Right lobe of liver (tissue), 6 donors: ENCODE measurements at regions not wholly inside any gene's neighbourhood (a gene's known extent, or its start where the extent isn't known, plus 50 kb on each side); places are given as distances from the start of the nearest gene placed in this dataset.

ENCODE experiments used
- ATAC-seq, 4 donors: fragments of 200-7000 bp; cut with Tn5 transposase; one replicate each; pipeline ENCODE4 v1.9.1; 2020; ENCODE audit warnings: mild to moderate bottlenecking in 4 of 4, moderate library complexity in 4 of 4
- DNase-seq, 3 donors: peaks; one replicate each; pipeline ENCODE4 v3.0.0-alpha.2; 2020
- H3K27ac ChIP-seq, 3 donors: fragments of 200-600 bp; one replicate each; pipeline ENCODE4 v1.8.0; 2022
- H3K27me3 ChIP-seq, 2 donors: fragments of 200-600 bp; one replicate each; pipeline ENCODE4 v1.8.0; 2022
- H3K36me3 ChIP-seq, 4 donors: fragments of 200-600 bp; sonication (generic) in 1 of 4; one replicate each; pipeline versions ENCODE4 v1.5.1 to v1.8.0; 2017 to 2022; ENCODE audit warnings: control low read depth in 1 of 4
- H3K4me1 ChIP-seq, 4 donors: fragments of 200-600 bp; sonication (generic) in 1 of 4; one replicate each; pipeline versions ENCODE4 v1.5.1 to v1.8.0; 2017 to 2022; ENCODE audit warnings: control low read depth in 1 of 4
- H3K4me3 ChIP-seq, 3 donors: fragments of 200-600 bp; one replicate each; pipeline ENCODE4 v1.8.0; 2022
- H3K9me3 ChIP-seq, 4 donors: fragments of 200-600 bp; sonication (generic) in 1 of 4; one replicate each; pipeline versions ENCODE4 v1.5.1 to v1.8.0; 2017 to 2022; ENCODE audit warnings: control low read depth in 1 of 4
- CTCF ChIP-seq, 4 donors: fragments of 200-600 bp in 3 of 4; fragments of 450-650 bp in 1 of 4; IDR thresholded peaks; one replicate each; pipeline versions ENCODE4 v1.5.1 to v1.8.0; 2016 to 2022; ENCODE audit warnings: antibody characterized with exemption in 4 of 4, mild to moderate bottlenecking in 2 of 4
- POLR2A ChIP-seq: fragments of 450-650 bp; IDR thresholded peaks from one replicate; pipeline ENCODE4 v1.6.1; 2017; ENCODE audit warnings: antibody characterized with exemption, mild to moderate bottlenecking
- WGBS: methylation state at CpG from one replicate; pipeline ENCODE4 v1.1.6; 2018; ENCODE audit warnings: low coverage, low lambda C conversion rate; ENCODE audit not compliant: insufficient coverage; ENCODE audit errors: missing lambda C conversion rate; 5-methylcytosine and 5-hydroxymethylcytosine counted together
- intact Hi-C, 2 donors: fragments of 100-400 bp; cut with DNase I; formaldehyde crosslinking; loops; one replicate each; pipeline versions ENCODE4 v1.11.2 to v1.14.1; 2022
- donor health status: DM: no; HTN: yes; CAD: no.
- donor health status: DM: no; HTN: no; CAD: no.
- donor health status: DM: no; HTN: no; CAD: no.
- donor health status: DM: no; HTN: yes; CAD: no.
- donor health status: DM: no; HTN: yes; CAD: no.

GRCh38 chr14:95394297-95395097 lies 74.8 kb upstream of the CLMN start:
- no peak overlapping the region for H3K4me3 ChIP-seq
- H3K27ac ChIP-seq: no peak overlapping the region
- no peaks in the 10 kb centered on the region for H3K27me3 ChIP-seq
- no peak for ATAC-seq
- TF ChIP-seq POLR2A (no peak), CTCF (IDR thresholded peaks at IDR 0.05) (no peak)
- no peaks in the 10 kb centered on the region for H3K9me3 ChIP-seq
- intact Hi-C loops: no loop called here
- H3K36me3 ChIP-seq: no peaks in the 10 kb centered on the region
- no peak for DNase-seq
- peaks cover 0 to 12% (median 3%) of the 10 kb centered on the region in 4 donors for H3K4me1 ChIP-seq
- 73% methylated on average over 3 of the region's 3 CpGs for WGBS

GRCh38 chr14:95392841-95393240 lies 73.1 kb upstream of the CLMN start:
- no peaks in the 10 kb centered on the region for H3K4me1 ChIP-seq

GRCh38 chr14:95391331-95391730 lies 71.6 kb upstream of the CLMN start:
- Histone ChIP-seq H3K4me3 (no peak overlapping the region), H3K27ac (no peak overlapping the region), H3K4me1 (no peaks in the 10 kb centered on the region), H3K27me3 (no peaks in the 10 kb centered on the region), H3K9me3 (no peaks in the 10 kb centered on the region), H3K36me3 (no peaks in the 10 kb centered on the region)
- intact Hi-C loops: no loop called here
- TF ChIP-seq POLR2A (no peak), CTCF (IDR thresholded peaks at IDR 0.05) (no peak)
- ATAC-seq (no peak), DNase-seq (no peak)
- 77% methylated on average over 2 of the region's 2 CpGs for WGBS

More at GRCh38 chr14:95392841-95393240, 73.1 kb upstream of the CLMN start:
- DNase-seq: no peak
- 75% methylated on average over 4 of the region's 5 CpGs for WGBS
- H3K9me3 ChIP-seq: no peaks in the 10 kb centered on the region
- TF ChIP-seq CTCF (IDR thresholded peaks at IDR 0.05) (no peak), POLR2A (no peak)
- H3K27me3 ChIP-seq: no peaks in the 10 kb centered on the region
- no peaks in the 10 kb centered on the region for H3K36me3 ChIP-seq
- ATAC-seq: no peak
- intact Hi-C loops: no loop called here
- H3K27ac ChIP-seq: no peak overlapping the region
- H3K4me3 ChIP-seq: no peak overlapping the region

- WGBS: 83% methylated on average over 7 of the region's 9 CpGs
- DNase-seq (no peak), ATAC-seq (no peak)
- no peak for TF ChIP-seq CTCF (IDR thresholded peaks at IDR 0.05)
- no peak for TF ChIP-seq POLR2A
- intact Hi-C loops: no loop called here
- H3K36me3 ChIP-seq: no peaks in the 10 kb centered on the region
- H3K9me3 ChIP-seq: no peaks in the 10 kb centered on the region
- H3K27me3 ChIP-seq: no peaks in the 10 kb centered on the region
- H3K27ac ChIP-seq: no peak overlapping the region
- H3K4me1 ChIP-seq: no peaks in the 10 kb centered on the region
- H3K4me3 ChIP-seq: no peak overlapping the region
These were observed 69.8 kb upstream of the CLMN start for GRCh38 chr14:95389471-95390011.
